ENCODE measurements at regions not wholly inside any gene's neighbourhood (a gene's known extent, or its start where the extent isn't known, plus 50 kb on each side); places are given as distances from the start of the nearest gene placed in this dataset.

- WGBS, 2 donors (ENCODE audit: low coverage in 1 of 2), result 85 to 95% methylated on average over 2 of the region's 2 CpGs
- Histone ChIP-seq H3K27ac (no peak overlapping the region), H3K27me3 (no peaks in the 10 kb centered on the region), H3K4me3 (no peak overlapping the region), H3K36me3 (no peaks in the 10 kb centered on the region), H3K9me3 (no peaks in the 10 kb centered on the region), H3K4me1 (no peaks in the 10 kb centered on the region)
- TF ChIP-seq EP300 (IDR thresholded peaks at IDR 0.05) (no peak), POLR2A (IDR thresholded peaks at IDR 0.05) (no peak)
- no peak for ATAC-seq
These were observed 323.3 kb downstream of the DIPK2A start for GRCh38 chr3:144294659-144295538.

DNA sequence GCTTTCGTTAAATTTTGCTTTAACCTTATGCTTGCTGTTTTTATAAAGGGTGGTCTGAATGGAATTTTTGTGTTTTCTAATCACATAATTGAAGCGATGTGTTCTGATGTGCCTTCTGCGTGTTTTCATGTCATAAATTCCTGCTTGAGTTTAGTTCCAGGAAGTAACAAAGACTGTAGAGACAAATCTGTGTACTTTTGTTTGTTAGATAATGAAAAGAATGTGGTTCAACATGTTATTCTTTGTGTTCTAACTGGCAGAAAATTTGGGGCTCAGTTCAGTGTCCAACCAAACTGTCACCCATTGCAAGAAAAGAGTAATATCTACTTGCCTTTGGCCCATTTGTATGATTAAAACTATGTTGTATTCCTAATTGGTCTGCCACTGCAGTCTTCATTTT lies 324.0 kb downstream of the DIPK2A start:
- TF ChIP-seq POLR2A (IDR thresholded peaks at IDR 0.05), result no peak
- TF ChIP-seq POLR2AphosphoS5 (IDR thresholded peaks at IDR 0.05), result no peak
- no peak for TF ChIP-seq EP300 (IDR thresholded peaks at IDR 0.05)
- TF ChIP-seq, protein P1, sequence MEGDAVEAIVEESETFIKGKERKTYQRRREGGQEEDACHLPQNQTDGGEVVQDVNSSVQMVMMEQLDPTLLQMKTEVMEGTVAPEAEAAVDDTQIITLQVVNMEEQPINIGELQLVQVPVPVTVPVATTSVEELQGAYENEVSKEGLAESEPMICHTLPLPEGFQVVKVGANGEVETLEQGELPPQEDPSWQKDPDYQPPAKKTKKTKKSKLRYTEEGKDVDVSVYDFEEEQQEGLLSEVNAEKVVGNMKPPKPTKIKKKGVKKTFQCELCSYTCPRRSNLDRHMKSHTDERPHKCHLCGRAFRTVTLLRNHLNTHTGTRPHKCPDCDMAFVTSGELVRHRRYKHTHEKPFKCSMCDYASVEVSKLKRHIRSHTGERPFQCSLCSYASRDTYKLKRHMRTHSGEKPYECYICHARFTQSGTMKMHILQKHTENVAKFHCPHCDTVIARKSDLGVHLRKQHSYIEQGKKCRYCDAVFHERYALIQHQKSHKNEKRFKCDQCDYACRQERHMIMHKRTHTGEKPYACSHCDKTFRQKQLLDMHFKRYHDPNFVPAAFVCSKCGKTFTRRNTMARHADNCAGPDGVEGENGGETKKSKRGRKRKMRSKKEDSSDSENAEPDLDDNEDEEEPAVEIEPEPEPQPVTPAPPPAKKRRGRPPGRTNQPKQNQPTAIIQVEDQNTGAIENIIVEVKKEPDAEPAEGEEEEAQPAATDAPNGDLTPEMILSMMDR (IDR thresholded peaks at IDR 0.05), result no peak
- Histone ChIP-seq H3K9me3 (no peaks in the 10 kb centered on the region), H3K27ac (no peak overlapping the region), H3K4me1 (no peaks in the 10 kb centered on the region), H3K4me3 (no peak overlapping the region), H3K27me3 (no peaks in the 10 kb centered on the region), H3K36me3 (no peaks in the 10 kb centered on the region)
- WGBS, 2 donors (ENCODE audit: low coverage in 1 of 2), result 72 to 94% methylated on average over 2 to 3 of the region's 3 CpGs
- ATAC-seq, result no peak

DNA sequence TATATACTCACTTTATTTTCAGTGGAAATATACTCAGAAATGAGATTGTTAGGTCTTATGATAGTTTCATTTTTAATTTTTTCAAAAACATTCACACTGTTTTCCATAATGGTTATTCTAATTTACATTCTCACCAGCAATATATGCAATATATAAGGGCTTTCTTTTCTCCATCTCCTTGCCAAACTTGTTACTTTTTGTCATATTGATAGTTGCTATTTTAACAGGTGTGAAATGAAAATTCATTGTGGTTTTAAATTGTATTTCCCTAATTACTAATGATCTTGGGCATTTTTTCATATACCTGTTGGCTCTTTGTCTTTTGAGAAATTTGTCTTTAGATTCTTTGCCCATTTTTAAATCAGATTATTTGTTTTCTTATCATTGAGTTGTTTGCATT lies 325.2 kb downstream of the DIPK2A start:
- no peak for ATAC-seq

DNA sequence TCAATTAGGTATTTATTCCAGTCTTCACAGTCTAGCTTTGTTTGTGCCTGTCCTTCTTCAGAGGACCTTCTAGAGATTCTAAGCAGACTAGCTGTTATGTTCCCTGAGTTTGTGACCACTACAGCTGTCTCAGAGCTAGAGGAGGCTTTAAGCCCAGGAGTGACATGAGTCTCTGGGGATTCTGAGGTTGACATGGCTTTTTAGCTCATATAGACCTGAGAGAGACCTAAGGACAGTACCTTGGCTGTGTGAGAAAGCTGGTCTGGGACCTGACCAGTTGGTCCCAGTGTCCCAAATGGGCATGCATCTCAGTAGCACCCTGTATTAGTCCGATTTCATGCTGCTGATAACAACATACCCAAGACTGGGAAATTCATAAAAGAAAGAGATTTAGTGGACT lies 330.2 kb downstream of the DIPK2A start:
- Histone ChIP-seq H3K27me3 (no peaks in the 10 kb centered on the region), H3K4me1 (no peaks in the 10 kb centered on the region), H3K9me3 (peaks cover 0 to 9% (median 0%) of the 10 kb centered on the region in 3 donors), H3K36me3 (no peaks in the 10 kb centered on the region), H3K27ac (no peak overlapping the region), H3K4me3 (no peak overlapping the region)
- TF ChIP-seq, protein P1 (IDR thresholded peaks at IDR 0.05), result no peak
- TF ChIP-seq POLR2A (IDR thresholded peaks at IDR 0.05) (no peak), POLR2AphosphoS5 (IDR thresholded peaks at IDR 0.05) (no peak)
- 60 to 80% methylated on average over 1 of the region's 1 CpG for WGBS, 2 donors (ENCODE audit: low coverage in 1 of 2)
- ATAC-seq, result no peak

More for the DNA sequence above, 325.2 kb downstream of the DIPK2A start:
- Histone ChIP-seq H3K36me3 (no peaks in the 10 kb centered on the region), H3K27ac (no peak overlapping the region), H3K9me3 (no peaks in the 10 kb centered on the region), H3K27me3 (no peaks in the 10 kb centered on the region), H3K4me1 (no peaks in the 10 kb centered on the region), H3K4me3 (no peak overlapping the region)
- TF ChIP-seq EP300 (IDR thresholded peaks at IDR 0.05), result no peak
- TF ChIP-seq POLR2AphosphoS5 (IDR thresholded peaks at IDR 0.05), result no peak
- TF ChIP-seq, protein P1 (IDR thresholded peaks at IDR 0.05), result no peak
- no peak for TF ChIP-seq POLR2A (IDR thresholded peaks at IDR 0.05)

- no peaks in the 10 kb centered on the region for H3K36me3 ChIP-seq
- ATAC-seq, result no peak
These were observed 336.3 kb downstream of the DIPK2A start for GRCh38 chr3:144307951-144308350.

More at GRCh38 chr3:144307951-144308350, 336.3 kb downstream of the DIPK2A start:
- peaks cover 0 to 9% (median 0%) of the 10 kb centered on the region in 3 donors for H3K9me3 ChIP-seq
- H3K27me3 ChIP-seq, result no peaks in the 10 kb centered on the region
- H3K4me1 ChIP-seq, result no peaks in the 10 kb centered on the region
- no peak overlapping the region for H3K27ac ChIP-seq
- TF ChIP-seq POLR2A (IDR thresholded peaks at IDR 0.05) (no peak), POLR2AphosphoS5 (IDR thresholded peaks at IDR 0.05) (no peak), EP300 (IDR thresholded peaks at IDR 0.05) (no peak)
- TF ChIP-seq, protein P1 (IDR thresholded peaks at IDR 0.05), result no peak
- H3K4me3 ChIP-seq, result no peak overlapping the region
- 49 to 57% methylated on average over 3 of the region's 3 CpGs for WGBS, 2 donors (ENCODE audit: low coverage in 1 of 2)
